ENCODE measurements at regions not wholly inside any gene's neighbourhood (a gene's known extent, or its start where the extent isn't known, plus 50 kb on each side); places are given as distances from the start of the nearest gene placed in this dataset.
A peak's percentile ranks its signal among the peaks of the same experiment; 100 is the strongest.

DNA sequence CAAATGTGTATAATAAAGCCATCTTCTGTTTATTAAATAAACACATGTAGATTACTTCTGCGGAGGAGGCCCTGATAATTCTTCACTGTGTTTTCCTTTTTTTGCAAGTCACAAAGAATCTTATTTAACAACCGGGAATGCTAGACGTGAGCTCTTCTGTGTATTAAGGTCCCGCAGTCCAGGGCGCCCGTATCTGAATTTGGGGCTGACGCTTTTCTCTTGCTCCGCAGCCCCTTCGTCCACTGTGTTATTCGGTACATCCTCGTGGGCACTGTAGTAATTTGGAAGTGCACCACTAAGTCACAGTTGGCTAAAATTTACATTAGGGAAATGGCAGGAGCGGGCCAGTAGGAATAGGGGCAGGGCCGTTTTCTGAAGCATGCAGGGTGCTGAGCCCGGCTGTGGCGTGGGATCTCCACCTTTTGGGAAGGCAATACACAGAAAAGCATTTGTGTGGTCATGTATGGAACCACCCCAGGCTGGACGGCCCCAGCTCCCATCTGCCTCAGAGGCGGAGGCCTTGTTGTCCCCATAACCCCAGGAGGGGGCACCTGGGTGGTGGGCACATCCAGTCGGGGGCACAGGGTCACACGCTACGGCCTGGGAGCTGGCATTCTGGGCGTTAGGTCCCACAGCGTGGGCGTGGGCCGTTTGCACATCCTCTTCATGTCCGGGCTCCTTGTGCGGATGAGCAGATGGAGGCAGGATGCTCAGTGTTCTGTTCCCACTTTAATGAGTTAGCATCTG is 258.7 kb upstream of the IRX4 start:
- H3K4me1 Mint-ChIP-seq: peaks cover 26% of the 10 kb centered on the region
- no peak for DNase-seq
- no peaks in the 10 kb centered on the region for H3K36me3 Mint-ChIP-seq (ENCODE audit: low read depth)
- peaks cover 19% of the 10 kb centered on the region for H3K9me3 Mint-ChIP-seq
- H3K27ac Mint-ChIP-seq: no peak overlapping the region
- H3K4me3 Mint-ChIP-seq: no peak overlapping the region
- TF ChIP-seq, protein P1, sequence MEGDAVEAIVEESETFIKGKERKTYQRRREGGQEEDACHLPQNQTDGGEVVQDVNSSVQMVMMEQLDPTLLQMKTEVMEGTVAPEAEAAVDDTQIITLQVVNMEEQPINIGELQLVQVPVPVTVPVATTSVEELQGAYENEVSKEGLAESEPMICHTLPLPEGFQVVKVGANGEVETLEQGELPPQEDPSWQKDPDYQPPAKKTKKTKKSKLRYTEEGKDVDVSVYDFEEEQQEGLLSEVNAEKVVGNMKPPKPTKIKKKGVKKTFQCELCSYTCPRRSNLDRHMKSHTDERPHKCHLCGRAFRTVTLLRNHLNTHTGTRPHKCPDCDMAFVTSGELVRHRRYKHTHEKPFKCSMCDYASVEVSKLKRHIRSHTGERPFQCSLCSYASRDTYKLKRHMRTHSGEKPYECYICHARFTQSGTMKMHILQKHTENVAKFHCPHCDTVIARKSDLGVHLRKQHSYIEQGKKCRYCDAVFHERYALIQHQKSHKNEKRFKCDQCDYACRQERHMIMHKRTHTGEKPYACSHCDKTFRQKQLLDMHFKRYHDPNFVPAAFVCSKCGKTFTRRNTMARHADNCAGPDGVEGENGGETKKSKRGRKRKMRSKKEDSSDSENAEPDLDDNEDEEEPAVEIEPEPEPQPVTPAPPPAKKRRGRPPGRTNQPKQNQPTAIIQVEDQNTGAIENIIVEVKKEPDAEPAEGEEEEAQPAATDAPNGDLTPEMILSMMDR (IDR thresholded peaks at IDR 0.05): no peak
- peaks cover 20% of the 10 kb centered on the region for H3K27me3 Mint-ChIP-seq (ENCODE audit: low read depth, poor library complexity)

- TF ChIP-seq, protein P1 (IDR thresholded peaks at IDR 0.05): no peak
- H3K9me3 Mint-ChIP-seq: peaks cover 21% of the 10 kb centered on the region
- H3K27me3 Mint-ChIP-seq (ENCODE audit: low read depth, poor library complexity): peaks cover 20% of the 10 kb centered on the region
- peaks cover 33% of the 10 kb centered on the region for H3K4me1 Mint-ChIP-seq
- H3K36me3 Mint-ChIP-seq (ENCODE audit: low read depth): no peaks in the 10 kb centered on the region
- no peak for DNase-seq
- no peak overlapping the region for H3K4me3 Mint-ChIP-seq
- no peak overlapping the region for H3K27ac Mint-ChIP-seq
These were observed 257.9 kb upstream of the IRX4 start for GRCh38 chr5:2140501-2141175.

DNA sequence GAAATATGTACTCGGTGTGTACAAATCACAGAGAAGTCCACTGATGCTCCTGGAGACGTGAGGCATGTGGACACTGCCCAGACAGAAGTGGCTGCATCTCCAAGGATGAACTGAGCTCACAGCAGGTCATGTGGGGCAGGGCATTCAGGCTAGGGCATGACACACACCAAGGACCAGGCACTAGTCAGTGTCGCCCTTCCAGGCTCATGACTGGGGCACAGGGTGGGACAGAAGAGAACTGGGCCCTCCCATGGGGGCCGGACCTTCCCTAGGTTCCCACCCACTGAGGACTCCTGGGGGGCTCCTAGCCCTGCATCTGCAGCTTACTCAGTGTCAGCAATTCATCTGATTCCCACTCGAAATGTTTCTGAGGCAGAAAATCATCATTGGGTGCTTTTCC is 256.8 kb upstream of the IRX4 start:
- H3K4me3 Mint-ChIP-seq: no peak overlapping the region
- H3K9me3 Mint-ChIP-seq: peaks cover 18% of the 10 kb centered on the region
- peaks cover 41% of the 10 kb centered on the region for H3K4me1 Mint-ChIP-seq
- H3K27me3 Mint-ChIP-seq (ENCODE audit: low read depth, poor library complexity): peaks cover 24% of the 10 kb centered on the region
- H3K36me3 Mint-ChIP-seq (ENCODE audit: low read depth): no peaks in the 10 kb centered on the region
- no peak overlapping the region for H3K27ac Mint-ChIP-seq
- DNase-seq: no peak
- TF ChIP-seq, protein P1 (IDR thresholded peaks at IDR 0.05): no peak

DNA sequence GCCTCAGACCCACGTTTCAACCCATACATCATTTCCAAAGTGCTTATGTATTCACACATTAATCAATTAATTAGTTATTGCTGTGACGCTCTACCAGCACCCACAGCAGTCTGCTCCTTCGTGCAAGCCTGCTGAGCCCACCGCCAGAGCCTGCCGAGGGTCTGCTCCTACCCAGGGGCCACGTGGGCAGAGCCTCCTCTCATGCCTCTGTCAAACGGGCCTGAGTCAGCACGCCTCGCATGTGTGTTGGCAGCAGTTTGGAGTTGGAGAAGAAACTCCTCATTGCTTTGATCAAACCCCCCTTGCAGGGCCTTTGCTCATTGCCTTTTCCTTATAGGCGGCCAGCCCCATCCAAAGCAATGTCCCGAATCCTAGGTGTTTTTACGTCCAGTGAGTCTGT is 256.2 kb upstream of the IRX4 start:
- no peak overlapping the region for H3K27ac Mint-ChIP-seq
- peaks cover 24% of the 10 kb centered on the region for H3K27me3 Mint-ChIP-seq (ENCODE audit: low read depth, poor library complexity)
- H3K36me3 Mint-ChIP-seq (ENCODE audit: low read depth): no peaks in the 10 kb centered on the region
- no peak overlapping the region for H3K4me3 Mint-ChIP-seq
- peaks cover 44% of the 10 kb centered on the region for H3K4me1 Mint-ChIP-seq
- H3K9me3 Mint-ChIP-seq: peaks cover 12% of the 10 kb centered on the region
- TF ChIP-seq, protein P1 (IDR thresholded peaks at IDR 0.05): no peak
- DNase-seq: no peak

DNA sequence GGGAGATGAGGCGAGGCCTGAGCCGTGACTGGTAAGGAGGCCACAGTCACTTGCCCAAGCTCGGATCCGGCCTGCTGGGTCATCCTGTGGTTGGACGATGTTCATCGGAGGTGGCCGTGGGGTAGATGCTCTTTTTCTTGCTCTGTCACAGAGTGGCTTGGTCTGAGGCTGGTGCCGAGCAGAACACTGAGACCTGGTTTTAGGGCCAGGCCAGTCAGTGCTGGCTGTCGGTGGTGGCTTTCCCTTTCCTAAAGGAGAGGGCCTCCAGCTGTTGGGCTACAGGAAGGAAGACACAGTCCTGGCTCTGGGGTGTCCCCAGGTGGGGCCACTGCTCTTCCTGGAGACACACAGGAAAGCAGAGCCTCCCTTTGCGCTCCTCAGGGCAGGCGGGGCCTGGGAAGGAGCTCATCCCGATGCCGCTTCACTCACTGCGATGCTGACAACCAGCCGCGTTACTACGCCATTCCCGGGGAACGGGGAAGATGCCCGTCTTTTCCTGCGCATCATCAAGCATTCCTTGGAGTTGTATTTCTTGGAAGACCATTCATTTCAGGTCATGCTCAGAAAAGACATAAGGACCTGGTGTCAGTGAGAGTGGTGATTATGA is 254.8 kb upstream of the IRX4 start:
- DNase-seq: no peak
- Mint-ChIP-seq H3K4me1 (peaks cover 57% of the 10 kb centered on the region), H3K4me3 (no peak overlapping the region), H3K9me3 (peaks cover 8% of the 10 kb centered on the region), H3K27ac (peak overlapping the region; percentile 59), H3K27me3 (ENCODE audit: low read depth, poor library complexity) (peaks cover 20% of the 10 kb centered on the region), H3K36me3 (ENCODE audit: low read depth) (no peaks in the 10 kb centered on the region)
- TF ChIP-seq, protein P1 (IDR thresholded peaks at IDR 0.05): no peak
